Astrocyte (in vitro differentiated cells and primary cell): ENCODE measurements at regions not wholly inside any gene's neighbourhood (a gene's known extent, or its start where the extent isn't known, plus 50 kb on each side); places are given as distances from the start of the nearest gene placed in this dataset.

Experiments
- DNase-seq: peaks from one replicate; pipeline ENCODE4 v3.0.0-alpha.2; 2010; ENCODE audit warnings: low read depth
- FAIRE-seq: peaks from 2 replicates; lab custom pipeline; 2011; peaks lifted over from hg19 to GRCh38; lab: Jason Lieb, UNC
- H2AFZ ChIP-seq: 2 replicates; pipeline ENCODE4 v1.6.0; 2012; ENCODE audit warnings: low read depth, low read length, inconsistent platforms
- H3K27ac ChIP-seq: 2 replicates; pipeline ENCODE4 v1.5.1; 2011; ENCODE audit warnings: low read depth, low read length, inconsistent platforms
- H3K27me3 ChIP-seq: 2 replicates; pipeline ENCODE4 v1.6.0; 2011; ENCODE audit warnings: low read length, inconsistent platforms; ENCODE audit not compliant: insufficient read depth
- H3K36me3 ChIP-seq: 2 replicates; pipeline ENCODE4 v1.5.1; 2011; ENCODE audit warnings: low read length, inconsistent platforms; ENCODE audit not compliant: insufficient read depth
- H3K4me1 ChIP-seq: 2 replicates; pipeline ENCODE4 v1.5.1; 2011; ENCODE audit warnings: low read length, inconsistent platforms; ENCODE audit not compliant: insufficient read depth
- H3K4me2 ChIP-seq: 2 replicates; pipeline ENCODE4 v1.6.0; 2012; ENCODE audit warnings: low read length, inconsistent platforms
- H3K4me3 ChIP-seq: 2 replicates; pipeline ENCODE4 v1.5.1; 2011; ENCODE audit warnings: low read depth, mild to moderate bottlenecking, low read length, inconsistent platforms; ENCODE audit not compliant: insufficient read depth
- H3K79me2 ChIP-seq: 2 replicates; pipeline ENCODE4 v1.6.0; 2012; ENCODE audit warnings: mild to moderate bottlenecking, low read length, inconsistent platforms; ENCODE audit not compliant: insufficient read depth
- H3K9ac ChIP-seq: 2 replicates; pipeline ENCODE4 v1.6.0; 2012; ENCODE audit warnings: mild to moderate bottlenecking, low read length, inconsistent platforms
- H3K9me3 ChIP-seq: 2 replicates; pipeline ENCODE4 v1.5.1; 2012; ENCODE audit warnings: low read depth, mild to moderate bottlenecking, low read length, inconsistent platforms; ENCODE audit not compliant: insufficient read depth
- H4K20me1 ChIP-seq: 2 replicates; pipeline ENCODE4 v1.6.0; 2012; ENCODE audit warnings: low read length, inconsistent platforms; ENCODE audit not compliant: insufficient read depth
- H3K27ac Mint-ChIP-seq: one replicate; pipeline ENCODE4 v1.8.0; 2021; ENCODE audit warnings: mild to moderate bottlenecking, mixed read lengths; ENCODE audit not compliant: unreplicated experiment
- H3K27me3 Mint-ChIP-seq: one replicate; pipeline ENCODE4 v1.8.0; 2021; ENCODE audit warnings: low read depth, mixed read lengths; ENCODE audit not compliant: unreplicated experiment
- H3K36me3 Mint-ChIP-seq: one replicate; pipeline ENCODE4 v1.8.0; 2021; ENCODE audit warnings: low read depth, mixed read lengths; ENCODE audit not compliant: unreplicated experiment
- H3K4me1 Mint-ChIP-seq: one replicate; pipeline ENCODE4 v1.8.0; 2021; ENCODE audit warnings: low read depth, mixed read lengths; ENCODE audit not compliant: unreplicated experiment
- H3K4me3 Mint-ChIP-seq: one replicate; pipeline ENCODE4 v1.8.0; 2021; ENCODE audit warnings: mild to moderate bottlenecking, moderate library complexity, mixed read lengths; ENCODE audit not compliant: unreplicated experiment
- H3K9me3 Mint-ChIP-seq: one replicate; pipeline ENCODE4 v1.8.0; 2021; ENCODE audit warnings: mild to moderate bottlenecking, mixed read lengths; ENCODE audit not compliant: unreplicated experiment
- CTCF ChIP-seq: IDR thresholded peaks from 2 replicates; pipeline ENCODE4 v1.5.1; 2011; ENCODE audit warnings: low read depth, mild to moderate bottlenecking, inconsistent platforms, low read length, moderate library complexity; ENCODE audit not compliant: insufficient read depth
- EZH2 ChIP-seq: IDR thresholded peaks from 2 replicates; pipeline ENCODE4 v1.6.1; 2012; ENCODE audit warnings: mild to moderate bottlenecking, low read length, inconsistent platforms; ENCODE audit not compliant: insufficient read depth

GRCh38 chr15:53059273-53060043 lies 269.3 kb upstream of the ONECUT1 start:
- Mint-ChIP-seq H3K27me3 (peaks cover 6% of the 10 kb centered on the region), H3K27ac (no peak overlapping the region), H3K36me3 (no peaks in the 10 kb centered on the region), H3K4me3 (no peak overlapping the region), H3K9me3 (peaks cover 4% of the 10 kb centered on the region), H3K4me1 (no peaks in the 10 kb centered on the region)
- H3K36me3 ChIP-seq: no peaks in the 10 kb centered on the region
- H2AFZ ChIP-seq: no peak overlapping the region
- H3K4me3 ChIP-seq: no peak overlapping the region
- FAIRE-seq (no peak), DNase-seq (no peak)
- H4K20me1 ChIP-seq: no peaks in the 10 kb centered on the region
- no peaks in the 10 kb centered on the region for H3K4me1 ChIP-seq
- no peaks in the 10 kb centered on the region for H3K9me3 ChIP-seq
- H3K9ac ChIP-seq: no peak overlapping the region
- TF ChIP-seq EZH2: no peak
- no peak for TF ChIP-seq CTCF
- no peak overlapping the region for H3K27ac ChIP-seq
- no peaks in the 10 kb centered on the region for H3K27me3 ChIP-seq
- no peak overlapping the region for H3K4me2 ChIP-seq
- H3K79me2 ChIP-seq: no peaks in the 10 kb centered on the region

GRCh38 chr15:53046153-53046790 lies 256.1 kb upstream of the ONECUT1 start:
- FAIRE-seq: no peak
- DNase-seq: no peak
- Histone ChIP-seq H3K9me3 (no peaks in the 10 kb centered on the region), H3K9ac (no peak overlapping the region), H2AFZ (no peak overlapping the region), H3K4me1 (no peaks in the 10 kb centered on the region), H4K20me1 (no peaks in the 10 kb centered on the region), H3K4me2 (no peak overlapping the region), H3K36me3 (no peaks in the 10 kb centered on the region), H3K27me3 (no peaks in the 10 kb centered on the region), H3K27ac (no peak overlapping the region), H3K79me2 (no peaks in the 10 kb centered on the region), H3K4me3 (no peak overlapping the region)
- peaks cover 6% of the 10 kb centered on the region for H3K27me3 Mint-ChIP-seq
- peaks cover 5% of the 10 kb centered on the region for H3K9me3 Mint-ChIP-seq
- TF ChIP-seq CTCF (no peak), EZH2 (no peak)
- no peaks in the 10 kb centered on the region for H3K36me3 Mint-ChIP-seq
- no peaks in the 10 kb centered on the region for H3K4me1 Mint-ChIP-seq
- no peak overlapping the region for H3K4me3 Mint-ChIP-seq
- no peak overlapping the region for H3K27ac Mint-ChIP-seq

GRCh38 chr15:53038655-53038941 lies 248.5 kb upstream of the ONECUT1 start:
- no peak overlapping the region for H3K27ac ChIP-seq
- H3K4me2 ChIP-seq: no peak overlapping the region
- no peak for FAIRE-seq
- no peaks in the 10 kb centered on the region for H3K79me2 ChIP-seq
- Mint-ChIP-seq H3K27me3 (peaks cover 4% of the 10 kb centered on the region), H3K9me3 (no peaks in the 10 kb centered on the region), H3K4me1 (no peaks in the 10 kb centered on the region), H3K27ac (no peak overlapping the region), H3K36me3 (no peaks in the 10 kb centered on the region), H3K4me3 (no peak overlapping the region)
- H2AFZ ChIP-seq: no peak overlapping the region
- no peak overlapping the region for H3K4me3 ChIP-seq
- no peak for DNase-seq
- no peaks in the 10 kb centered on the region for H3K4me1 ChIP-seq
- no peaks in the 10 kb centered on the region for H3K27me3 ChIP-seq
- H4K20me1 ChIP-seq: no peaks in the 10 kb centered on the region
- no peaks in the 10 kb centered on the region for H3K36me3 ChIP-seq
- no peaks in the 10 kb centered on the region for H3K9me3 ChIP-seq
- H3K9ac ChIP-seq: no peak overlapping the region
- no peak for TF ChIP-seq CTCF
- TF ChIP-seq EZH2: no peak
